Ascending aorta (tissue), 2 donors: ENCODE measurements at regions not wholly inside any gene's neighbourhood (a gene's known extent, or its start where the extent isn't known, plus 50 kb on each side); places are given as distances from the start of the nearest gene placed in this dataset.
"Not testable (repeated sequence)": the region's sequence is repeated elsewhere in the genome, so short reads cannot be mapped to it uniquely, and the experiment has no call there.

Experiments used
- DNase-seq, 2 donors: peaks; one replicate each; pipeline ENCODE4 v3.0.0-alpha.2; 2019; ENCODE audit warnings: low spot score in 2 of 2
- H3K27ac ChIP-seq, 2 donors: fragments of 200-600 bp; sonication (generic); one replicate each; pipeline ENCODE4 v1.5.1; 2016 to 2017; ENCODE audit warnings: mild to moderate bottlenecking in 1 of 2
- H3K27me3 ChIP-seq: fragments of 200-600 bp; sonication (generic); one replicate; pipeline ENCODE4 v1.5.1; 2017
- H3K36me3 ChIP-seq, 2 donors: fragments of 200-600 bp; sonication (generic); one replicate each; pipeline ENCODE4 v1.5.1; 2016
- H3K4me1 ChIP-seq, 2 donors: fragments of 200-600 bp; sonication (generic); one replicate each; pipeline ENCODE4 v1.5.1; 2016 to 2017; ENCODE audit warnings: mild to moderate bottlenecking in 1 of 2
- H3K4me3 ChIP-seq, 2 donors: fragments of 200-600 bp; sonication (generic); one replicate each; pipeline ENCODE4 v1.5.1; 2016 to 2017; ENCODE audit warnings: mild to moderate bottlenecking in 1 of 2
- H3K9me3 ChIP-seq, 2 donors: fragments of 200-600 bp; sonication (generic); one replicate each; pipeline ENCODE4 v1.5.1; 2016
- intact Hi-C: fragments of 100-400 bp; cut with DNase I; formaldehyde crosslinking; loops from one replicate; pipeline ENCODE4 v1.15.1; 2023
- TF ChIP-seq, protein P1 (sequence below), 3 experiments: fragments of 200-600 bp in 2 of 3; fragments of 450-650 bp in 1 of 3; sonication (generic) in 2 of 3; IDR thresholded peaks; one replicate each; pipeline ENCODE4 v1.5.1; 2016 to 2019; ENCODE audit warnings: antibody characterized with exemption in 3 of 3, mild to moderate bottlenecking in 1 of 3, moderate library complexity in 1 of 3

DNA sequence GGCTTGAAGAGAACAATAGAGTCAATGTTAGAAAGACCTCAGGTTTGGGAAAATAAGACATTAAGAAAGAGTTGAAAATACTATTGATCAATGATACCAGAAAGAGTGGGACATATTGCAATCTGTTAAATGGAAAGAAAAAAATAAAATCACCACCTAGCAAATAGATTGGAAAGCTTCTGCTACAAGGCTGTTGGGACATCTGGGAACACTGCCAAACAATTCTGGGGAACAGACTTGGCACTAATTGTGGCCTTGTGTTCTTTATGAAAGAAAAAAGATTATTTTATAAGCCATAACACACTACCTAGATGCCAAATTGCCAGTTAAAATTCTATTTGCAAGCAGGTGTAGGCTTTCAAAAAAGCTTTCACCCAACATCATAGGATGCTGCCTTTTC, 137.8 kb downstream of the TSEN15 start:
- TF ChIP-seq, protein P1, sequence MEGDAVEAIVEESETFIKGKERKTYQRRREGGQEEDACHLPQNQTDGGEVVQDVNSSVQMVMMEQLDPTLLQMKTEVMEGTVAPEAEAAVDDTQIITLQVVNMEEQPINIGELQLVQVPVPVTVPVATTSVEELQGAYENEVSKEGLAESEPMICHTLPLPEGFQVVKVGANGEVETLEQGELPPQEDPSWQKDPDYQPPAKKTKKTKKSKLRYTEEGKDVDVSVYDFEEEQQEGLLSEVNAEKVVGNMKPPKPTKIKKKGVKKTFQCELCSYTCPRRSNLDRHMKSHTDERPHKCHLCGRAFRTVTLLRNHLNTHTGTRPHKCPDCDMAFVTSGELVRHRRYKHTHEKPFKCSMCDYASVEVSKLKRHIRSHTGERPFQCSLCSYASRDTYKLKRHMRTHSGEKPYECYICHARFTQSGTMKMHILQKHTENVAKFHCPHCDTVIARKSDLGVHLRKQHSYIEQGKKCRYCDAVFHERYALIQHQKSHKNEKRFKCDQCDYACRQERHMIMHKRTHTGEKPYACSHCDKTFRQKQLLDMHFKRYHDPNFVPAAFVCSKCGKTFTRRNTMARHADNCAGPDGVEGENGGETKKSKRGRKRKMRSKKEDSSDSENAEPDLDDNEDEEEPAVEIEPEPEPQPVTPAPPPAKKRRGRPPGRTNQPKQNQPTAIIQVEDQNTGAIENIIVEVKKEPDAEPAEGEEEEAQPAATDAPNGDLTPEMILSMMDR (IDR thresholded peaks at IDR 0.05), result no peak
- Histone ChIP-seq H3K27me3 (no peaks in the 10 kb centered on the region), H3K9me3 (no peaks in the 10 kb centered on the region), H3K27ac (no peak overlapping the region), H3K36me3 (no peaks in the 10 kb centered on the region), H3K4me3 (no peak overlapping the region), H3K4me1 (no peaks in the 10 kb centered on the region)
- no peak for DNase-seq
- intact Hi-C loops, result no loop called here

DNA sequence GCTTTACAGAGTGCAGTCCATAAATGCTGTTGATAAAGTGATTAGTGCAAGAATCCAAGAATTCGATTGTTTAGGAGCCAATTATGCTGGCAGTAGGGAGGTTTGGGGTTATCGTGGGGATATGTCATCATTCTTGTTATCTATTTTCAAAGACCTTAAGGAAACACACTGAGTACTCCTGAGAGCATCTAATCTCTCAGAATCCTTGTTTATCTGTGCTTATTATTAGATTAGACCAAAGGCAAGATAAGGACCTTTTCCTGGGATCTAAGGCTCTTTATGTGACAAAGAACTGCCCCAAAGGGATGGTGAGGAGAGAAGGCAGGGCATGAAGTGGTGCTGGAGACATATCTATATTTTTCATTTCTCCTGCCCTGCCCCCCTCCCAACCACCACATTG, 139.1 kb downstream of the TSEN15 start:
- TF ChIP-seq, protein P1 (IDR thresholded peaks at IDR 0.05), result no peak
- no peak for DNase-seq
- Histone ChIP-seq H3K4me3 (no peak overlapping the region), H3K4me1 (no peaks in the 10 kb centered on the region), H3K9me3 (no peaks in the 10 kb centered on the region), H3K36me3 (no peaks in the 10 kb centered on the region), H3K27ac (no peak overlapping the region), H3K27me3 (no peaks in the 10 kb centered on the region)
- intact Hi-C loops, result no loop called here

DNA sequence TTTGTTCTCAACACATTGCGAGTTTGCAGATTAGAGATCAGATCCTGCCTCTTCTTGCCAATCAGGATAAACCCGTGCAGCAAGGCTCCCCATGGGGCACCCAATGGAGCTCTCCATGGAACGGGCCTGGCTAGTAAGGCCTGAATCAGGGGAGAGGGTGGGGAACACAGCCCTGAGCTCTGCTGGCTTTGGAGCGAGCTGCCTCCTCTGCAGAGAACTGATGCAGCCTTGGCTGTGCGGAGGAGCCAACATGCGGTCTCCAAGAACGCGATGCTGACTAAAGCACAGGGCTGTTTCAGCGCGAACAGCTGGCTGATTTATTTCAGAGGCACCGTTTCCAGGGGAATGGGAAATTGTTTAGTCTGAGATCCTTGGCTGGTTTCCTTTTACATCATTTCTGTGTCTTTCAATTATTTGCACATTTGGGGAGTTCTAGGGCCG, 139.7 kb downstream of the TSEN15 start:
- DNase-seq, result no peak
- no peaks in the 10 kb centered on the region for H3K27me3 ChIP-seq
- intact Hi-C loops, result no loop called here
- H3K27ac ChIP-seq, result no peak overlapping the region
- no peak overlapping the region for H3K4me3 ChIP-seq
- H3K4me1 ChIP-seq, result no peaks in the 10 kb centered on the region
- H3K9me3 ChIP-seq, result no peaks in the 10 kb centered on the region
- no peaks in the 10 kb centered on the region for H3K36me3 ChIP-seq
- TF ChIP-seq, protein P1 (IDR thresholded peaks at IDR 0.05), result no peak

DNA sequence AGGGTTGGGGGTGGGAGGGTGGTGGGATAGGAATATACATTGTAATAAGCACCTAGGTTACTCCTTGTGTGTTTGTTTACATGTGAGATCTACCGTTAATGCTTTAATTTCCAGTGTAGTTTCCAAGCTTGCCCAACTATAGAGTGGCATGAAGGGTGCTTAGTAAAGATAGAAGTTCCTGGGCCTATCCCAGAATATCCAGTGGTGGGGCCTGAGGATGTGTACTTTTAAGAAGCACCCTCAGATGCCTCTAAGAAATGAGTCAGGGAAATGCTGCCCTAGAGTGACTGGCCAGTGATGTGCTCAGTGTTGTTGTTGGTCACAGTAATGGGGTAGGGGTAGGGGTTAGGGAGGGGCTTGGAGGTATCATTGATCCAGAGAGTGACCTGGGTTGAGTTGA, 141.3 kb downstream of the TSEN15 start:
- H3K27ac ChIP-seq, result no peak overlapping the region
- no peak overlapping the region for H3K4me3 ChIP-seq
- H3K27me3 ChIP-seq, result no peaks in the 10 kb centered on the region
- DNase-seq, result no peak
- intact Hi-C loops, result no loop called here
- no peaks in the 10 kb centered on the region for H3K9me3 ChIP-seq
- no peaks in the 10 kb centered on the region for H3K36me3 ChIP-seq
- TF ChIP-seq, protein P1 (IDR thresholded peaks at IDR 0.05), result no peak
- H3K4me1 ChIP-seq, result no peaks in the 10 kb centered on the region

DNA sequence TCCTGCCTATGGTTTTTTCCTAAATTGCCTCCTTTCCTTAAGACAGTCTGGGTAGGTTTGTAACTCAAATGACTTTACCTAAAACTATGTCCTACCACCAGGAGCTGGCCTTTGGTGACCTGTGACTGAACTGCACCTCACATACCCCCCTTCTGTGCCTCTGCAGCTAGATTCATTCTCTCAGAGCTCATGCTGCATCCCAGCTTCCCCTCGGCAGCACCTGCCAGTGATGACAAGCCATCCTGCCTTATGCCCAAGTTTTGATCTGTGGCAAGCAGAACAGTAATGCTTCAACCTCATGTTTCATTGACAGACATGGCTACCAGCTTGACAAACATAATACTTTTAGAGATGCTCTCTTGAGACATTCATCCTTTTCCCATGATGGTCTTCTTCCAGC, 141.9 kb downstream of the TSEN15 start:
- Histone ChIP-seq H3K9me3 (no peaks in the 10 kb centered on the region), H3K27ac (no peak overlapping the region), H3K4me3 (no peak overlapping the region), H3K27me3 (no peaks in the 10 kb centered on the region), H3K4me1 (no peaks in the 10 kb centered on the region), H3K36me3 (no peaks in the 10 kb centered on the region)
- intact Hi-C loops, result no loop called here
- TF ChIP-seq, protein P1 (IDR thresholded peaks at IDR 0.05), result no peak
- no peak for DNase-seq

DNA sequence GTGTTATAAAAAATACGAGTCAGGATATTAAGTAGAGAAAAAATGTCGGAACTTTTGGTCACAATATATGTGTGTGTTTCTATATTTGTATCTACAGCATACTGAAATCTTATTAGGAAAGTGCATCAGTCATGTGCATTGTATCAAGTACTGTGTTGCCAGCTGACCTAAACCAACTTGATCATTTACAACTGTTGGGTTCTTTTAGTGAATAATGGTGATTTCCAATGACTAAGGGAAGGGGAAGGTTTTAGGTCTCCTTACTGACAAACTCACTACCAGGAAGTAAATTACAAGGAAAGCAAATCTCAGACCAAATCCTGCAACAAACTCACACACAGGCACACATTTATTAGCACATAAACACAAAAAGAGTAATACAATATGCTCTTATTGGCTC, 142.7 kb downstream of the TSEN15 start:
- TF ChIP-seq, protein P1 (IDR thresholded peaks at IDR 0.05), result no peak
- no peaks in the 10 kb centered on the region for H3K4me1 ChIP-seq
- no peak for DNase-seq
- no peaks in the 10 kb centered on the region for H3K9me3 ChIP-seq
- H3K36me3 ChIP-seq, result no peaks in the 10 kb centered on the region
- H3K27ac ChIP-seq, result no peak overlapping the region
- intact Hi-C loops, result no loop called here
- H3K27me3 ChIP-seq, result no peaks in the 10 kb centered on the region
- no peak overlapping the region for H3K4me3 ChIP-seq

DNA sequence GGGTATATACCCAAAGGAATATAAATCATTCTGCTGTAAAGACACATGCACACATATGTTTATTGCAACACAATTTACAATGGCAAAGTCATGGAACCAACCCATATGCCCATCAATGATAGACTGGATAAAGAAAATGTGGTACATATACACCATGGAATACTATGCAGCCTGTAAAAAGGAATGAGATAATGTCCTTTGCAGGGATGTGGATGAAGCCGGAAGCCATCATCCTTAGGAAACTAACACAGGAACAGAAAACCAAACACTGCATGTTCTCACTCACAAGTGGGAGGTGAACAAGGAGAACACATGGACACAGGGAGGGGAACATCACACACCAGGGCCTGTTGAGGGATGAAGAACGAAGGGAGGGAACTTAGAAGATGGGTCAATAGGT, 144.2 kb downstream of the TSEN15 start:
- H3K4me1 ChIP-seq, H3K27ac ChIP-seq, H3K36me3 ChIP-seq, H3K9me3 ChIP-seq, H3K27me3 ChIP-seq, DNase-seq, H3K4me3 ChIP-seq, intact Hi-C loops: not testable (repeated sequence)
